ENCODE measurements at regions not wholly inside any gene's neighbourhood (a gene's known extent, or its start where the extent isn't known, plus 50 kb on each side); places are given as distances from the start of the nearest gene placed in this dataset.
"Not testable (repeated sequence)": the region's sequence is repeated elsewhere in the genome, so short reads cannot be mapped to it uniquely, and the experiment has no call there.

- no peak for DNase-seq (ENCODE audit: low read depth in 3 of 3)
Measured at GRCh38 chr20:17836303-17836861, 132.2 kb downstream of the SNX5 start.

- DNase-seq (ENCODE audit: low read depth in 3 of 3) = no peak
Measured at GRCh38 chr20:17835934-17836300, 132.7 kb downstream of the SNX5 start.

GRCh38 chr20:17835240-17835933, 133.2 kb downstream of the SNX5 start:
- no peak for DNase-seq (ENCODE audit: low read depth in 3 of 3)

- no peak for DNase-seq (ENCODE audit: low read depth in 3 of 3)
Measured at GRCh38 chr20:17834804-17835203, 133.8 kb downstream of the SNX5 start.

GRCh38 chr20:17833036-17833674, 133.4 kb downstream of the BANF2 start:
- no peak for DNase-seq (ENCODE audit: low read depth in 3 of 3)

GRCh38 chr20:17832236-17832915, 132.6 kb downstream of the BANF2 start:
- DNase-seq (ENCODE audit: low read depth in 3 of 3) = no peak

- no peak for DNase-seq (ENCODE audit: low read depth in 3 of 3)
Measured at GRCh38 chr20:17828598-17829144, 128.9 kb downstream of the BANF2 start.

GRCh38 chr20:17827759-17828559, 128.2 kb downstream of the BANF2 start:
- DNase-seq (ENCODE audit: low read depth in 3 of 3) = no peak

GRCh38 chr20:17827079-17827478, 127.3 kb downstream of the BANF2 start:
- no peak for DNase-seq (ENCODE audit: low read depth in 3 of 3)

GRCh38 chr20:17825960-17826843, 126.4 kb downstream of the BANF2 start:
- peak; percentile 3 to 21 (median 6) for DNase-seq (ENCODE audit: low read depth in 3 of 3)

- DNase-seq (ENCODE audit: low read depth in 3 of 3) = no peak
Measured at GRCh38 chr20:17825252-17825959, 125.6 kb downstream of the BANF2 start.

GRCh38 chr20:17824676-17825251, 125.0 kb downstream of the BANF2 start:
- DNase-seq (ENCODE audit: low read depth in 3 of 3) = no peak

- no peak for DNase-seq (ENCODE audit: low read depth in 3 of 3)
Measured at GRCh38 chr20:17823409-17824144, 123.8 kb downstream of the BANF2 start.

GRCh38 chr20:17822540-17823408, 123.0 kb downstream of the BANF2 start:
- DNase-seq (ENCODE audit: low read depth in 3 of 3) = no peak

- no peak for DNase-seq (ENCODE audit: low read depth in 3 of 3)
Measured at GRCh38 chr20:17822039-17822438, 122.3 kb downstream of the BANF2 start.

GRCh38 chr20:17821606-17822005, 121.8 kb downstream of the BANF2 start:
- DNase-seq (ENCODE audit: low read depth in 3 of 3) = not testable (repeated sequence)

- no peak for DNase-seq (ENCODE audit: low read depth in 3 of 3)
Measured at GRCh38 chr20:17819395-17820093, 119.8 kb downstream of the BANF2 start.

All from stimulated activated CD4-positive, alpha-beta T cell treated with anti-CD3 and anti-CD28 coated beads, TNF-alpha, amount 100 ng/mL, for 48 hours (primary cell).